Kidney epithelial cell (primary cell): ENCODE measurements at regions not wholly inside any gene's neighbourhood (a gene's known extent, or its start where the extent isn't known, plus 50 kb on each side); places are given as distances from the start of the nearest gene placed in this dataset.

Experiments used
- DNase-seq: peaks from one replicate; pipeline ENCODE4 v3.0.0-alpha.2; 2010; ENCODE audit warnings: low read depth
- H3K27me3 ChIP-seq: 2 replicates; pipeline ENCODE4 v1.6.0; 2011; ENCODE audit warnings: low read length; ENCODE audit not compliant: control insufficient read depth, insufficient read depth
- H3K36me3 ChIP-seq: 2 replicates; pipeline ENCODE4 v1.5.1; 2011; ENCODE audit warnings: low read length; ENCODE audit not compliant: control insufficient read depth, insufficient read depth
- H3K4me3 ChIP-seq: 2 replicates; pipeline ENCODE4 v1.5.1; 2011; ENCODE audit warnings: low read depth, mild to moderate bottlenecking, control low read depth, low read length
- CTCF ChIP-seq: IDR thresholded peaks from 2 replicates; pipeline ENCODE4 v1.5.1; 2011; ENCODE audit warnings: mild to moderate bottlenecking, moderate library complexity, low read length, control low read depth, inconsistent platforms; ENCODE audit not compliant: insufficient read depth, poor library complexity, severe bottlenecking

- Histone ChIP-seq H3K27me3 (no peaks in the 10 kb centered on the region), H3K4me3 (no peak overlapping the region), H3K36me3 (no peaks in the 10 kb centered on the region)
- DNase-seq, result no peak
- no peak for TF ChIP-seq CTCF
These were observed 71.4 kb downstream of the ADRB2 start for GRCh38 chr5:148897842-148898241.

GRCh38 chr5:148898413-148899075, 72.1 kb downstream of the ADRB2 start:
- no peak for TF ChIP-seq CTCF
- H3K27me3 ChIP-seq, result no peaks in the 10 kb centered on the region
- no peaks in the 10 kb centered on the region for H3K36me3 ChIP-seq
- no peak for DNase-seq
- H3K4me3 ChIP-seq, result no peak overlapping the region

GRCh38 chr5:148899993-148900392, 73.6 kb downstream of the ADRB2 start:
- H3K27me3 ChIP-seq, result no peaks in the 10 kb centered on the region
- H3K36me3 ChIP-seq, result no peaks in the 10 kb centered on the region
- no peak overlapping the region for H3K4me3 ChIP-seq
- no peak for DNase-seq
- TF ChIP-seq CTCF, result no peak

- no peak for TF ChIP-seq CTCF
- H3K27me3 ChIP-seq, result no peaks in the 10 kb centered on the region
- no peak for DNase-seq
- no peaks in the 10 kb centered on the region for H3K36me3 ChIP-seq
- no peak overlapping the region for H3K4me3 ChIP-seq
These were observed 76.1 kb downstream of the ADRB2 start for GRCh38 chr5:148902478-148902877.

DNA sequence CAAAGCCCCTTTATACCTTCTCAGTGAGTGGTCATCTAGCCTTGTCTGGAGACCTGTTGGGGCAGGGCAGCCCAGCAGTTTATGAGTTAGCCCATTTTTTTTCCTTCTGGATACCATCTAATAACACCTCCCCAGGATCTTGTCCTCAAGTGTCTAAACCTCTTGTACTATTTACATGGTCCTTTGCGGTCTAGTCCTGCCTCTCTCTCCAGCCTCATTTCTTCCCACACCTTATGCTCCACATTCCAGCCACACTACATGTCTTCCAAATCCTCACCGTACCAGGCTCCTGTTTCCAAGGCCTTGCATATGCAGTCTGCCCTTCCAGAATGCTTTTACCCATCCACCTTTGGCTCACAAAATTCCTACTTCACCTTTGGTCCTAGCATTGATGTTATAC, 77.2 kb downstream of the ADRB2 start:
- no peak for TF ChIP-seq CTCF

GRCh38 chr5:148904440-148904839, 78.0 kb downstream of the ADRB2 start:
- TF ChIP-seq CTCF, result no peak
- no peak for DNase-seq
- Histone ChIP-seq H3K36me3 (no peaks in the 10 kb centered on the region), H3K27me3 (no peaks in the 10 kb centered on the region), H3K4me3 (no peak overlapping the region)

More for the DNA sequence above, 77.2 kb downstream of the ADRB2 start:
- Histone ChIP-seq H3K36me3 (no peaks in the 10 kb centered on the region), H3K4me3 (no peak overlapping the region), H3K27me3 (no peaks in the 10 kb centered on the region)
- DNase-seq, result no peak
